SW 1271 (cell line): ENCODE measurements at regions not wholly inside any gene's neighbourhood (a gene's known extent, or its start where the extent isn't known, plus 50 kb on each side); places are given as distances from the start of the nearest gene placed in this dataset.
"Not testable (repeated sequence)": the region's sequence is repeated elsewhere in the genome, so short reads cannot be mapped to it uniquely, and the experiment has no call there.

Experiments
- DNase-seq, 2 experiments: peaks; one replicate each; lab custom pipeline; 2025; lab: John Stamatoyannopoulos, UW

GRCh38 chr16:60558936-60559335 is 1477.3 kb downstream of the CDH8 start:
- DNase-seq, result no peak

- no peak for DNase-seq
These were observed 1483.0 kb downstream of the CDH8 start for GRCh38 chr16:60553090-60553757.

GRCh38 chr16:60541535-60541934 is 1494.7 kb downstream of the CDH8 start:
- DNase-seq, result no peak

- no peak for DNase-seq
These were observed 1525.3 kb downstream of the CDH8 start for GRCh38 chr16:60510941-60511340.

GRCh38 chr16:60510208-60510607 is 1526.0 kb downstream of the CDH8 start:
- no peak for DNase-seq

GRCh38 chr16:60491273-60491672 is 1545.0 kb downstream of the CDH8 start:
- no peak for DNase-seq

- no peak for DNase-seq
These were observed 1550.3 kb downstream of the CDH8 start for GRCh38 chr16:60485872-60486489.

GRCh38 chr16:60484901-60485300 is 1551.3 kb downstream of the CDH8 start:
- no peak for DNase-seq

GRCh38 chr16:60481591-60481990 is 1554.6 kb downstream of the CDH8 start:
- no peak for DNase-seq

- DNase-seq, result no peak
These were observed 1557.4 kb downstream of the CDH8 start for GRCh38 chr16:60478810-60479209.

GRCh38 chr16:60463986-60464385 is 1572.3 kb downstream of the CDH8 start:
- no peak for DNase-seq

GRCh38 chr16:60459463-60459862 is 1576.8 kb downstream of the CDH8 start:
- no peak for DNase-seq

- no peak for DNase-seq
These were observed 1578.0 kb downstream of the CDH8 start for GRCh38 chr16:60458255-60458654.

GRCh38 chr16:60452646-60453045 is 1583.6 kb downstream of the CDH8 start:
- no peak for DNase-seq

- DNase-seq, result no peak
These were observed 1597.3 kb downstream of the CDH8 start for GRCh38 chr16:60438894-60439293.

- DNase-seq, result no peak
These were observed 1603.8 kb downstream of the CDH8 start for GRCh38 chr16:60432472-60432871.

- DNase-seq, result no peak
These were observed 1616.4 kb downstream of the CDH8 start for GRCh38 chr16:60419859-60420258.

GRCh38 chr16:60414613-60415012 is 1621.6 kb downstream of the CDH8 start:
- DNase-seq, result no peak

- DNase-seq, result no peak
These were observed 1622.3 kb downstream of the CDH8 start for GRCh38 chr16:60413969-60414368.

- DNase-seq, result no peak
These were observed 1628.6 kb downstream of the CDH8 start for GRCh38 chr16:60407606-60408005.

- DNase-seq, result no peak
These were observed 1629.2 kb downstream of the CDH8 start for GRCh38 chr16:60407034-60407433.

- DNase-seq, result no peak
These were observed 1631.0 kb downstream of the CDH8 start for GRCh38 chr16:60405286-60405685.

- DNase-seq, result no peak
These were observed 1631.8 kb downstream of the CDH8 start for GRCh38 chr16:60404401-60404800.

GRCh38 chr16:60402941-60403340 is 1633.3 kb downstream of the CDH8 start:
- not testable (repeated sequence) for DNase-seq
